GM18867 (cell line): ENCODE measurements at regions not wholly inside any gene's neighbourhood (a gene's known extent, or its start where the extent isn't known, plus 50 kb on each side); places are given as distances from the start of the nearest gene placed in this dataset.
"Not testable (repeated sequence)": the region's sequence is repeated elsewhere in the genome, so short reads cannot be mapped to it uniquely, and the experiment has no call there.

Experiments
- ATAC-seq: cut with Tn5 transposase; IDR thresholded peaks from one replicate; pipeline ENCODE4 v1.9.1; 2021; ENCODE audit warnings: mild to moderate bottlenecking, moderate library complexity; ENCODE audit not compliant: unreplicated experiment

DNA sequence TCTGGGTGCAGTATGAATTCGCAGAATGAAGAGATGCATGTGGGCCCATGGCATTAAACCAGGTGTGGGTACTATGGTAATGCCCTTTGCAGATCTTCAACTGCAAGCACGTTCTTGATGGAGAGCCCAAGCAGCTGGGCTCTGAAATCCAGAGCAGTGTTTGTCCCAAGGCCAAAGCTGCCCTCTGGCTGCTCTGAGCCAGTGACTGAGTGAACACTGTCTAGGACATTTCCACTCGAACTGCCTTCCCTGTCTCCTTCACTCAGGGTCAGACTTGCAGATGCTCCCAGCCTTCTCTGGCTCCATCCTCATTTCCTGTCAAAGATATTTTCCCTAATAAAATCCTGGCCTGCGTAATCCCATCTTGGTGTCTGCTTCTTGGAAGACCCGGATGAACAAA, 80.2 kb upstream of the GJB6 start:
- no peak for ATAC-seq

GRCh38 chr13:20311596-20311995, 79.5 kb upstream of the GJB6 start:
- ATAC-seq: no peak

- ATAC-seq: no peak
Observed at GRCh38 chr13:20311022-20311421, 78.9 kb upstream of the GJB6 start.

DNA sequence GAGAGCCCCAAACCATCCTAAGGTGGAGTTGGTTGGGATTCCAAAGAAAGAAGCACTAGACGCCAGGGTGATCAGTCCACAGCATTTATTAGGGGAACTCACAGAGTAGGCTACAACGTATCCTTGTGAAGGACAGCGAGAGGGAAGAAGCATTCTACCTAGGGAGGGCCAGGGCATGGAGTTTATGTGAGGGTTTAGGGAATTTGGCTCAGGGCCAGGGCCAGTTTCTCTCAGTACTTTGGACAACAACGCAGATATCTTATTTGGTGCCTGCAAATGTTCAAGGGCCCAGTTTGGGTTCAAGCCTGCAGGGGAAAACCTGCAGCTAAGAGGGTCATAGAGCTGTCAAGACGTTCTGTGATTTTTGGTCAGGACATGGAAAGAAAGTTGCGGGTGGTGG, 73.9 kb upstream of the GJB6 start:
- no peak for ATAC-seq

DNA sequence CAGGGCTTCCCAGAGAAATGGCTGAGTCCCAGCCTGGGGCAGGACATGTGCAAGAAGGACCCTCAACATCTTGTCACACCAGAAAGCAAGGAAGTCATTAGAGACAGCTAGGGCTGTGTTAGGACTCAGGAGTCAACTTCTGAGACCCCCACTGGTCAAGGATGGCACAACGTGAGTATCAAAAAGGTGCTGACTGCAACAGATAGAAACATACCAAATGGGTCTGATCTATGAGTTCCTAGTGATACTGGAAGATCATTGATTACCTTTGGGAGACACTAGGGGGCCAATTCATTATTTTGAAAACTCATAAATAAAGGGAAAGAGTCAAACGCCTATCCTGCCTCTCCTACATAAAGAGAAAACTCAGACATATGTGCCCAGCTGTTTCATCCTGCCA, 73.5 kb upstream of the GJB6 start:
- no peak for ATAC-seq

DNA sequence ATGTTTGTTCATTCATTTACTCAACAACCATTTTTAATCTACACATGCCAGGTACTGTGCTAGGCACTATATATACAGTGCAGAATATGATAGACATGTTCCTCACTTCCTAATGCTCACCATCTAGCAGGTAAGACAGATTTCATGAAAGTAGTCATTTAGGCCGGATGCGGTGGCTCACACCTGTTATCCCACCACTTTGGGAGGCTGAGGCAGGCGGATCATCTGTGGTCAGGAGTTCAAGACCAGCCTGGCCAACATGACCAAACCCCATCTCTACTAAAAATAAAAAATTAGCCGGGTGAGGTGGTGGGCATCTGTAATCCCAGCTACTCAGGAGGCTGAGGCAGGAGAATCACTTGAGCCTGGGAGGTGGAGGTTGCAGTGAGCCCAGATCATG, 71.9 kb upstream of the GJB6 start:
- not testable (repeated sequence) for ATAC-seq

- ATAC-seq: no peak
Observed at GRCh38 chr13:20303636-20304035, 71.5 kb upstream of the GJB6 start.

DNA sequence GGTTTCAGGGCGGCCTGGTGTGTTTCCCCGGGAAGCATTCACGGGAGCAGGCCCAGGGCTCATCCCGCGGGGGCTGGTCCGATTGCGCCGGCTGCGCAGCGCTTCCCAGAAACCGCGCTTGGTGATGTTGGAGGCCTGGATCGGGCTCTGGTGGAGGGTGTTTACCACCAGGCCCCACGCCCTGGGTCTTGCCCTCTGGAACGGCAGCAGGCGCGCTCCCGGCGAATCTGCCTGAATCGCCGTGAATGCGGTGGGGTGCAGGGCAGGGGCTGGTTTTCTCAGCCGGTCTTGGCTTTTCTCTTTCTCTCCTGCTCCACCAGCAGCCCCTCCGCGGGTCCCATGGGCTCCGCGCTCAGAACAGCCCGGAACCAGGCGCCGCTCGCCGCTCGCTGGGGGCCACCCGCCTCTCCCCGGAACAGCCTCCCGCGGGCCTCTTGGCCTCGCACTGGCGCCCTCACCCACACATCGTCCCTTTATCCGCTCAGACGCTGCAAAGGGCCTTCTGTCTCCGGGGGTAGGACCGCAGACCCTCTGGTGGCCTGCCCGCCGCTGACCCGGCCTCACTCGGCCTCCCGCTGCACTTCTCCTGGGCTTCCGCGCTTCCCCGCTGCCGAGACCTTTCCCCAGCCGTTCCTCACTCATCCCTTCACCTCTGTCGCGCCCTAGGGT, 69.4 kb upstream of the GJB6 start:
- no peak for ATAC-seq

GRCh38 chr13:20301015-20301402, 68.9 kb upstream of the GJB6 start:
- no peak for ATAC-seq

DNA sequence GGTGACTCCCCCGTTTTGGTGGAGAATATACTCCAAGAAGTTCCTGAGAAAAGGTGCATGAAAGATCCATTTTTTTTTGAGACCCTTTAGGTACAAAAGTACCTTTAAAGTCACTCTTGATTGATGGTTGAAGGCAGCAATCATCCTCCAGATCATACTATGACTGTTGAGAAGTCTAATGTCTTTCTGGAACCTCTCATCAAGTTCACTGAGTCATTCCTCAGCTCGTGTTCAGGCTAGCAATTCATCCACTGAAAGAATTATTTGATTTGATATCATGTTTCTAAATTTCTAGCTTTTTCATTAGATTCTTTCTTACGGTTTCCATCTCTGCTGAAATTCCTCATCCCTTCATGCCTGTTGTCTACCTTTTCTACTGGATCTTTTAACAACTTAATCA, 65.1 kb upstream of the GJB6 start:
- no peak for ATAC-seq

DNA sequence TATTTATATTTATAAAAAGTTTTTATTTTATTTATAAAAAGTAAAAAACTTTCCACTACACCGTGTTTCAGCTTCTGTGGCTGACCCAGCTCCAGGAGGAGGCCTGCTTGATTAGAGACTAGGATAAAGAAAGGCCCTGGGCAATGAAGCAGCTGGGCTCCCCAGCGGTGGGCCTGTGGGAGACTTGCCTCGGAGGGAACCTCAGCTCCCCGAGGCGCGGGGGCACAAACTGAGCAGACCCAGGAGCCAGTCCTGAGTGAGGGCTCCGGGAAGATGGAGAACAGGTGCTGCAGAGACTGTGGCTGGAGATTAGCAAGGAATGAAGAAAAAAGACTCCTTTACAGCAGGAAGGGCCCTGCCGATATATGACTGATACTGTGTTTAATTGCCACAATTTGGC, 63.8 kb upstream of the GJB6 start:
- no peak for ATAC-seq

DNA sequence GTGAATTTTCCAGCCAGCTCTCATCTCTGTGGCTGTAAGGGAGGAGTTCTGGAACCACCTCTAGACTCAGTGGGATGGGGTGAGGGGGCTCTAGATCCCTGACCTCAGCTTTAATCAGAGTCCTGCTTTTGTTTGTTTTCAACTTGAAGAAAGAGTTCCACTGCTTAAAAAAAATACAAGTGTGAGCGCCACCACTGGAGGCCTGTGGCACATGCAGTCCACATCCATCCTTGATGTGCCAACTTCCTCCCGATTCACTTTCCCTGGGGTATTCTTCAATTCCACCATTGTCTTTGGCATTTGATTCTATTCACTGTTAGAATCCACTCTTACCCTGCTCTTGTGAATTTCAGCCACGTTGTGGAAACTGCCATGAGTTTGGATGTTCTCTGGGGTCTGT, 62.4 kb upstream of the GJB6 start:
- no peak for ATAC-seq

DNA sequence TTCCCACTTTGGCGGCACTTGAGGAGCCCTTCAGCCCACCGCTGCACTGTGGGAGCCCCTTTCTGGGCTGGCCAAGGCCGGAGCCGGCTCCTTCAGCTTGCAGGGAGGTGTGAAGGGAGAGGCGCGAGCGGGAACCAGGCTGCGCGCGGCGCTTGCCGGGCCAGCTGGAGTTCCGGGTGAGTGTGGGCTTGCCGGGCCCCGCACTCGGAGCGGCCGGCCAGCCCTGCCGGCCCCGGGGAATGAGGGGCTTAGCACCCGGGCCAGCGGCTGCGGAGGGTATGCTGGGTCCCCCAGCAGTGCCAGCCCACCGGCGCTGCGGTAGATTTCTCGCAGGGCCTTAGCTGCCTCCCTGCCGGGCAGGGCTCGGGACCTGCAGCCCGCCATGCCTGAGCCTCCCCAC, 60.2 kb upstream of the GJB6 start:
- ATAC-seq: not testable (repeated sequence)

- ATAC-seq: no peak
Observed at GRCh38 chr13:20291675-20292074, 59.6 kb upstream of the GJB6 start.

GRCh38 chr13:20291037-20291436, 58.9 kb upstream of the GJB6 start:
- ATAC-seq: no peak

DNA sequence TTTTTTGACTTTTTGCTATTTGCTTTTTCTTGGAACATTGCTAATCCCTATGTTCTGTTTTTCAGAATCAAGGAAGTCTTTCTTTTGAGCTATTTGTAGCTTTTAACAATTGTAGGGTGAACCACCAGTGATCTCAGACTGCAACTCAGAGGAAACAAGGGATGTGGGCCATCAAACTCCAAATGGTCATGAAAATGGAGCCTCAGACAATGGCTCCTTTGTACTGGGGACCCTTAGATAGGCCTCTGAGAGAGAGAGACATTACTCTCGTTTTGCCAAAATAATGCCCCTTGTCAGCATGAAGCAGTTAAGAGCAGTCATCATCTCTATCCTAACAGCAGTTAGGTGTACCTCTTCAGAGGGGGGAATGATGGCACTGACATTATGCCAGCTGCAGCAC, 56.4 kb upstream of the GJB6 start:
- ATAC-seq: no peak

- ATAC-seq: no peak
Observed at GRCh38 chr13:20287976-20288375, 55.9 kb upstream of the GJB6 start.

GRCh38 chr13:20285530-20285929, 53.4 kb upstream of the GJB6 start:
- no peak for ATAC-seq
